HG03558 (cell line): ENCODE measurements at regions not wholly inside any gene's neighbourhood (a gene's known extent, or its start where the extent isn't known, plus 50 kb on each side); places are given as distances from the start of the nearest gene placed in this dataset.
"Not testable (repeated sequence)": the region's sequence is repeated elsewhere in the genome, so short reads cannot be mapped to it uniquely, and the experiment has no call there.

Source experiments
- ATAC-seq: cut with Tn5 transposase; IDR thresholded peaks from one replicate; pipeline ENCODE4 v1.9.1; 2021; ENCODE audit warnings: moderate number of reproducible peaks; ENCODE audit not compliant: unreplicated experiment; ENCODE audit errors: extremely low read depth

DNA sequence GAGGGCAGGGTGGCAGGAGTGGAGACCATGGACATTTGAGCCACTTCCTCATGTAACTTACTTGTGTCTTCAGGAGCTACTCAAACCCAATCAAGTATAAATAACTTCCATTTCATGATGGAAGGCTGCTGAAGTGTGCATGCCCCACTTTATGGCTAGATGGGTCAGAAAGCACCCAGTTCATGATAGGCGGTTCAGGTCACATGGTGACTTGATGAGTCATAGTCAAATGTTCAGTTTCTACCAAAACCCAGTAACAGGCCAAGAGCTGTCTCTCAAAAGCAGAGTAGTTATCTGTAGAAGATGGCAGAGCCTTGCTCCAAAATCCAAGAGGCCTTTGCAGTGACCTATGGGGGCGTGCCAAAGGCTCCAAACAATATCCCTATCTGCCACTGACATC is 133.7 kb upstream of the TENT5A start:
- ATAC-seq: no peak

DNA sequence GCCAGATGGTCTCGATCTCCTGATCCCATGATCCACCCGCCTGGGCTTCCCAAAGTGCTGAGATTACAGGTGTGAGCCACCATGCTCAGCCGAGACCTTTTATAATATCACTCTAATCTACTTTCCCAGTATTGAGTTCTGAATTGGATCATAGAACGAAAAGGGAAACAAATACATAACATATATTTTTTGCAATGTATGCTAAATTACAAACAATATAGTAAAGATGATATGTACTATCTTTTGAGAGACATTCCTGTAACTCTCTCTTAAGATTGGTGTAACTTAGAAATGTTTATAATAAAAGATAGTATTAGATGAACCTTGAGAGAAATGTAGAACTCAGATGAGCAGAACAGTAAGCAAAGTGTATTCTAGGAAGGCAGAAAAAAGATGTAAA is 129.2 kb upstream of the TENT5A start:
- no peak for ATAC-seq

- ATAC-seq: no peak
These were observed 126.0 kb upstream of the TENT5A start for GRCh38 chr6:81878479-81878878.

- no peak for ATAC-seq
These were observed 124.5 kb upstream of the TENT5A start for GRCh38 chr6:81876971-81877370.

GRCh38 chr6:81875782-81876293 is 123.4 kb upstream of the TENT5A start:
- ATAC-seq: no peak

- ATAC-seq: not testable (repeated sequence)
These were observed 117.4 kb upstream of the TENT5A start for GRCh38 chr6:81869749-81870508.

GRCh38 chr6:81865712-81866111 is 113.2 kb upstream of the TENT5A start:
- no peak for ATAC-seq

DNA sequence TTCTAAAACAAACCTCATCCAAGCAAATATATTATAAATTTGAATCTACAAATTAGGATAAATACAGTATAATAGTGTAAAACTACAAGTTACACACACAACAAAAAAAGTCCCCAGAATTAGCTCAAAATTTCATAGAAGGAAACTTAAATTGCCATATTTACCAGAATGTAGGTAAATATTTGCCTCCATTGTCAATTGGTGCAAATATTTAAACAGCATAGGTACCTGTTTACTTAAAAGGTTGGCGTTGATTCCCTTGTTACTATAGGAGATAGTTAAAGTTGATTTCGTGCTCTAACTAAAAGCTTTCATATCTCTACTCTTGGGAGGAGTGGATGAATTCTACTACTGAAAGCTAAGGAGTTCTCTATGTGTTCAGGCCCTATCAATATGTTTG is 111.6 kb upstream of the TENT5A start:
- no peak for ATAC-seq

- ATAC-seq: no peak
These were observed 110.6 kb upstream of the TENT5A start for GRCh38 chr6:81863123-81863522.

- no peak for ATAC-seq
These were observed 108.8 kb upstream of the TENT5A start for GRCh38 chr6:81861281-81861680.

DNA sequence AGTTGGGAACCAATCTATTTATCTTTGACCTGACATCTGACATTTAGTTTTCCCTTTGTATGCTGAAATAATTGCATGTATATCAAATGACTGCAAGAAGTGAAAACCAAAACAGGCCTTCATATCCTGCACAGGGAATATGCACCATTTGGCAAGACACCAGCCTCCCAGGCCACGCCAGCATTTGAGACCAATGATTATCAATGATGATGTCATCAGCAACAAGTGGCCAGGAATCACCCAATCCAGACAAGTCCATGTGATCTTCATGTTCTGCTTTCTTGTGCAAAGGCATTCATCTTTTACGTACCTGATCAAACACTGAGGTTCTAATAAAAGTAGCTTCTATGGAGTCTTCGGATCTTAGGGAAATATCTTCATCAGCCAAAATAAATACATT is 107.4 kb upstream of the TENT5A start:
- no peak for ATAC-seq

- ATAC-seq: no peak
These were observed 105.3 kb upstream of the TENT5A start for GRCh38 chr6:81857812-81858211.

- no peak for ATAC-seq
These were observed 104.4 kb upstream of the TENT5A start for GRCh38 chr6:81856872-81857271.

- ATAC-seq: no peak
These were observed 102.0 kb upstream of the TENT5A start for GRCh38 chr6:81854474-81854873.

DNA sequence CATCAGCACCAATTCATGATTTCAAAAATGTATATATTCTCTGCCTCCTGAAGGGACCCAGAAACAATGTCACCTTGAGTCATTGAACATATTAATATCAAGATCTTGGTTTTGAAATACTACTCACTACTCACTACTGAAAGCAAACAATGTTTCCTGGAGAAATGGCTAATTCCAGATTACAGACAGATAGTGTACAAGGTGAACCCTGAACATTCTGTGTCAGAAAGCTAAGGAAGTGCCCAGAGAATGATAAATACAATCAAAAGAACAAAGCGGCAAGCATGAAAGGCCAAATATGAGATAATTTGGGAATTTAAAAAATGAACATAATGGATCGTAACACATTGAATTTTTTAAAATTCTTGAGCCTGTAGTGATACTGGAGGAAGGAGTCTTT is 101.5 kb upstream of the TENT5A start:
- no peak for ATAC-seq

DNA sequence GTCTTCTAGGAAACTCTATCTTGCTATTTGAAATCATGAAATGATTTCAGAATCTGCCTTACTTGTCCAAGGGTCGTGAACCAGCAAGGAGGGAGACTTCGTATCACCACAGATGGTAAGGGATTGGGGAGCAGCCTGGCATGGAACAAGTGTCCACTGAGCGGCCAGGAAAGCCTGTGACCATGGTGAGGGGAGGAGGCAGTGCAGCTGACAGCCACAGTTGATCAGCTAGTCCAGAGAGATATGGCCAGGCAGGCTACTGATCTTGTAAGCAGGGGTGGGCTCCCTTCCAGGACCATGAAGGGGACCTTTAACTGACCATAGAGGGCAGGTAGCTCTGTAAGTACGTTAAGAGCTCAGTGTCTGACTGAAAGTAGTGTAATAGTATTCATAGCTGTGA is 96.8 kb upstream of the TENT5A start:
- no peak for ATAC-seq

DNA sequence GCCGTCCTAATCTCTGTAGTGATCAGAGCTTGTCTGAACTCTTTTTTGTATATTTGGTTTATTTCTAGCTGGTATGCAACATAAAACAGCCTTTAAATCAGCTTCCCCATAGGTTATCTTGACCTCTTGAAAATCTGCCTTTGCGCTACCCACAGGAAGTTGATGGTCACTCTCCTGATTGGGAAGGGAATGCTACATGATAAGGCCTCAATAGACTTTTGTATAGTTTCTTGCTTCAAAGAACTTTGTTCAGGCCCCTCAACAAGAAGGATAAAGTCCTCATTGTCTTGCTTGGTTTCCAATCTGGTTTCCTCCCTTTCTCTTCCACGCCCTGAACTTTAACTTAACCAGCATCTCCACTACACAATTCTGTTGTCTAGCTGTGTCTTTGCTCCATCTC is 95.4 kb upstream of the TENT5A start:
- ATAC-seq: no peak

DNA sequence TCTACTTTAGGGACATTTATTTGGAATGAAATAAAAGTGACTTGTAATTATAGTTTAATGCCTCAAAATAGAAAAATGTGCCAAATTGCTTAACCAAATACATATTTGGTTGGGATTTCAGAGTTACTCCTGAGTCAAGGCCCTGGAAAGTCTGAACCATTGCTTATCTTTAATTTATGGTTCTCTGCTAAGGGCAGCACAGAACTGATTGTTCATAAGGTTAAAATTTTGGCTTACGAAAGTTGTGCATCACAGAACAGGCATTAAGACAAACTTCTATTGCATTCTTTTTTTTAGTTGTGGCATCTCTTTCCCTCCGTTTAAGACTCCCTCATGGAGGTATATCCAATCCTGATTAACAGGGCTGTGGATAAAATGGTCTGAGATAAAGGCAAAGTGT is 92.2 kb upstream of the TENT5A start:
- ATAC-seq: no peak

DNA sequence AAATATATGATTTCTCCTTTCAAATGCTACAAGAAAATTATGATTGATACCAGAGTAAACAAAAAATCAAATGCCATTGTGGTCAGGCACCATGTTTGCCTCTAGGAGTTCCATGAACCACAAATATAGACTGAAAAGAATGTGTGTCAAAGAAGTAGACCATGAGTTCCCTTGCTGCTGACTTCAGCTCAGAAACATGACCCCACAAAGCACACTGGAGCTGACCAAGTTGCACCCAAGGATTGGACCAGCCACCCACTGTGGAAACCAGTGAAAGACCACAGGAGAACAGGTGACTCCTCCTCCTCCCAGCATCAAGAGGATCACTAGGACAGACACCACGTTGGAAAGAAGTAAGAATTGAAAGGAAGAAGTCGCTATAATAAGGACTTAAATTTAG is 90.8 kb upstream of the TENT5A start:
- ATAC-seq: no peak

DNA sequence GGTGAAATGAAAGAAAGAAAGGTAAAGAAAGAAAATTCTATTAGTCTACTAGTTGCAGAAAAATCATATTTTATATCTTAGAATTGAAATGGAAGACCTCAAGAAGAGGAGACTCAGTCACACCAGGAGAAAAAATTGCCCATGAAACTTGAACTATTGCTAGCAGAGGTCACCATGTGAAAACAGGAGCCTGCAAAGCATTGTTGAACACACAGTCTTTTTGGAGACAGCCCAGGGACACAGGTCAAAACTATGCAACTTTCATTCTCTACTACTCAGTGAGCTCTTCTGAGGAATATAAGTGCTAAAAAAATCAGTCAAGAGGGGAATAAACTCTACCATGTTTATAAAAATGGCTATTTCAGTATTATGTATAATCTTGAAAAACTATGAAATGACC is 89.8 kb upstream of the TENT5A start:
- ATAC-seq: no peak

GRCh38 chr6:81838724-81839426 is 86.4 kb upstream of the TENT5A start:
- ATAC-seq: no peak

GRCh38 chr6:81838031-81838430 is 85.5 kb upstream of the TENT5A start:
- ATAC-seq: no peak
